Activated naive CD4-positive, alpha-beta T cell treated with anti-CD3 and anti-CD28 coated beads, Interleukin-2, amount 50 U/mL, for 72 hours (primary cell): ENCODE measurements at regions not wholly inside any gene's neighbourhood (a gene's known extent, or its start where the extent isn't known, plus 50 kb on each side); places are given as distances from the start of the nearest gene placed in this dataset.

Experiments
- ATAC-seq, 2 donors: fragments of 150-1000 bp; cut with Tn5 transposase; 2 replicates each; pipeline ENCODE4 v1.10.0; 2021; ENCODE audit warnings: mild to moderate bottlenecking in 2 of 2, moderate library complexity in 2 of 2
- DNase-seq, 2 donors: peaks; one replicate each; pipeline ENCODE4 v3.0.0; 2021 to 2022; ENCODE audit warnings: low spot score in 2 of 2
- H3K27ac Mint-ChIP-seq, 2 donors: one replicate each; pipeline ENCODE4 v1.8.0; 2022; ENCODE audit warnings: mild to moderate bottlenecking in 2 of 2, mixed read lengths in 2 of 2
- H3K36me3 Mint-ChIP-seq, 2 donors: one replicate each; pipeline ENCODE4 v1.8.0; 2022; ENCODE audit warnings: mixed read lengths in 2 of 2
- H3K9me3 Mint-ChIP-seq, 2 donors: one replicate each; pipeline ENCODE4 v1.8.0; 2022; ENCODE audit warnings: mixed read lengths in 2 of 2

- no peak for DNase-seq
- Mint-ChIP-seq H3K9me3 (no peaks in the 10 kb centered on the region), H3K27ac (no peak overlapping the region), H3K36me3 (no peaks in the 10 kb centered on the region)
- no peak for ATAC-seq
Observed at GRCh38 chr22:48256041-48256739, 1493.7 kb downstream of the TBC1D22A start.

- no peak for ATAC-seq
- no peaks in the 10 kb centered on the region for H3K9me3 Mint-ChIP-seq
- no peaks in the 10 kb centered on the region for H3K36me3 Mint-ChIP-seq
- no peak for DNase-seq
- H3K27ac Mint-ChIP-seq = no peak overlapping the region
Observed at GRCh38 chr22:48254311-48254873, 1491.9 kb downstream of the TBC1D22A start.

DNA sequence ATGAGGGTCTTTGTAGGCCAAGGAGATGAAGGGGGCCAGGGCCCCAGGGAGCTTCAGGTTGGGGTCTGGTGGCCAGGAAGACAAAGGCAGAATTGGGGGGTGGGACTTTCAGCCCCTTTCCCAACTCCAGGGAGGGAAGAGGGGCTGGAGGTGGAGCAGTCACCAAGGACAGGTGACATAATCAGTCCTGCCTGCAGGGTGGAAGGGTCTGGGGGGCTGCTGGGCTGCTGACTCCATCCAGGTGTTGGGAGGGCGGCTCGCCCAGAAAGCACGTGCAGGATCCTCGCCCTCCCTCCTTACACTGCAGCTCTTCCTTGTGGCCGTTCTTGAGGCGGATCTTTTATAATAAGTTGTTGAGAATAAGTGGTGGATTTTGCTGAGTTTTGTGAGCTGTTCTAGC, 1491.1 kb downstream of the TBC1D22A start:
- DNase-seq (no peak), ATAC-seq (no peak)
- H3K27ac Mint-ChIP-seq = no peak overlapping the region
- H3K36me3 Mint-ChIP-seq = no peaks in the 10 kb centered on the region
- H3K9me3 Mint-ChIP-seq = no peaks in the 10 kb centered on the region

- H3K27ac Mint-ChIP-seq = no peak overlapping the region
- no peaks in the 10 kb centered on the region for H3K36me3 Mint-ChIP-seq
- no peak for DNase-seq
- no peaks in the 10 kb centered on the region for H3K9me3 Mint-ChIP-seq
- no peak for ATAC-seq
Observed at GRCh38 chr22:48253136-48253535, 1490.7 kb downstream of the TBC1D22A start.

- DNase-seq (no peak), ATAC-seq (no peak)
- Mint-ChIP-seq H3K36me3 (no peaks in the 10 kb centered on the region), H3K9me3 (no peaks in the 10 kb centered on the region), H3K27ac (peak overlapping the region in 1 of 2 donors; percentile 78)
Observed at GRCh38 chr22:48251629-48252028, 1489.2 kb downstream of the TBC1D22A start.

DNA sequence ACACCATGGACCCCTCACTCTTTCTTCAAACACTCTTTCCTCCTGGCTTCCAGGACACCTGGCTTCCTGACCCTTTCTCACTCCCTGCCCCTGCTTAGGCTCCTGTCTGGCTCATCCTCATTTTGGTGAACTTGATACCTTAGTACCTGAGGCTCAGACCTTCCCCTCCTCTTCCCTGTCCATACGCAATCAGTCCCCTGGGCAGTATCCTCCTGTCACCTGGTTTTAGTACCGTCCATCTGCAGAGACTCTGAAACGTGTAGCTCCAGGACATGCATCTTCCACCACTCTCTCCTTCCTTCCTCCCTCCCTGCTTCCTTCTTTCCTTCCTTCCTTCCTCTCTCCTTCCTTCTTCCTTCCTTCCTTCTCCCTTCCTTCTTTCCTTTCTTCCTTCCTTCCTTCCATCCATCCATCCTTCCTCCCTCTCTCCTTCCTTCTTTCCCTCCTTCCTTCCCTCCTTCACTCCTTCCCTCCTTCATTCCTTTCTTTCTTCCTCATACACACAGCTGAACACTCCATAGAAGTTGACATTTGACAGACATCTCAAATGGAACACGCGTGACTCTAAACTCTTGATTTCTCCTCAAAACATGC, 1488.6 kb downstream of the TBC1D22A start:
- Mint-ChIP-seq H3K36me3 (no peaks in the 10 kb centered on the region), H3K9me3 (no peaks in the 10 kb centered on the region), H3K27ac (no peak overlapping the region)
- no peak for ATAC-seq
- no peak for DNase-seq

GRCh38 chr22:48250286-48250895, 1487.9 kb downstream of the TBC1D22A start:
- DNase-seq (no peak), ATAC-seq (no peak)
- no peaks in the 10 kb centered on the region for H3K36me3 Mint-ChIP-seq
- no peaks in the 10 kb centered on the region for H3K9me3 Mint-ChIP-seq
- no peak overlapping the region for H3K27ac Mint-ChIP-seq

DNA sequence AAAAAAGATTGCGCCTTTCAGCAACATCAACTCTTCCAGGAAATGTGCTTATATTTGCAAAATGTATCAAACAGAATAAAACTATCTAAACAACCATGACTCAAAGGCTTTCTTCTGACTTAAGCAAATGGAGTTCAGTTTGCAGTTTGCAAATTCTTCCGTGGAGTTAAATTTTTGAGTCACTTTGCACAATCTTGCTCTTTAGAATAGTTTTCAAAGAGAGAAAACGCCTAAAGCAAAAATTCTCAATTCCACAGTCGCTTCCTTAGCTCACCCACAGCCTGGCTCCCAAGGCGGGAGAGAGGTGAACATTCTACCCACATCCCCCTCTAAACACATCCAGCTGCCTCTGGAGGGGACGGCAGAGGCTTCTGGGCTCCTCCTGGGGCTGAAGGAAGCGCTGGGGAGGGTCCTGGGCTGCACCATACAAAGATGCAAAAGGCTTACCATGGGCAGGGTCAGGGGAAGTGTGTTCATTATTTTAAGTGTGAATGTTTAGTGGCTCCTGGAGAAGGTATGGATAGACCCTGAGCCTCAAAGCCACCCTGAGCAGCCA, 1487.3 kb downstream of the TBC1D22A start:
- H3K27ac Mint-ChIP-seq = no peak overlapping the region
- ATAC-seq (no peak), DNase-seq (no peak)
- H3K9me3 Mint-ChIP-seq = no peaks in the 10 kb centered on the region
- no peaks in the 10 kb centered on the region for H3K36me3 Mint-ChIP-seq

GRCh38 chr22:48248901-48249455, 1486.5 kb downstream of the TBC1D22A start:
- ATAC-seq (no peak), DNase-seq (no peak)
- Mint-ChIP-seq H3K36me3 (no peaks in the 10 kb centered on the region), H3K27ac (no peak overlapping the region), H3K9me3 (no peaks in the 10 kb centered on the region)

DNA sequence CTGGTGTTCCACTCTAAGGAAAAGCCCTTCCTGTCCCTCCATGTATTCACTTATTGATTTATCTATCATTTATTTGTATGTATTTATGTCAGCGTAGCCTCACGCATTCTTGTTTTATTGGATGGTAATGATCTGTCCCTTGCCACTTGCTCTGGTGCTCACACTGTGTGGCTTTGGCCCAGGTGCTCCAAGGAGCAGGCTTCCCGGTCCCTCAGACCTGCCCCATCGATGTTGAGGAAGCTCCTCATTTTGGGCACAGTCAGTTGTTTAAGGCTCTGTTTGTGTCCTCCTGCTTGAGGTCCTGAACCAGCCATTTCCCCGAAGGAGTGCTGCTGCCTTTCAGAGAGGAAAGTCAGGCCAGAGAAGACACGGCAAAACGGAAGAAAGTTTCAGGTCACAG, 1485.4 kb downstream of the TBC1D22A start:
- peaks cover 0 to 3% of the 10 kb centered on the region in 2 donors for H3K9me3 Mint-ChIP-seq
- no peak for ATAC-seq
- DNase-seq = no peak

GRCh38 chr22:48245196-48245485, 1482.7 kb downstream of the TBC1D22A start:
- Mint-ChIP-seq H3K36me3 (no peaks in the 10 kb centered on the region), H3K27ac (no peak overlapping the region), H3K9me3 (peaks cover 0 to 3% of the 10 kb centered on the region in 2 donors)
- ATAC-seq (no peak), DNase-seq (no peak)

More for the DNA sequence above, 1485.4 kb downstream of the TBC1D22A start:
- H3K27ac Mint-ChIP-seq = no peak overlapping the region
- H3K36me3 Mint-ChIP-seq = no peaks in the 10 kb centered on the region

DNA sequence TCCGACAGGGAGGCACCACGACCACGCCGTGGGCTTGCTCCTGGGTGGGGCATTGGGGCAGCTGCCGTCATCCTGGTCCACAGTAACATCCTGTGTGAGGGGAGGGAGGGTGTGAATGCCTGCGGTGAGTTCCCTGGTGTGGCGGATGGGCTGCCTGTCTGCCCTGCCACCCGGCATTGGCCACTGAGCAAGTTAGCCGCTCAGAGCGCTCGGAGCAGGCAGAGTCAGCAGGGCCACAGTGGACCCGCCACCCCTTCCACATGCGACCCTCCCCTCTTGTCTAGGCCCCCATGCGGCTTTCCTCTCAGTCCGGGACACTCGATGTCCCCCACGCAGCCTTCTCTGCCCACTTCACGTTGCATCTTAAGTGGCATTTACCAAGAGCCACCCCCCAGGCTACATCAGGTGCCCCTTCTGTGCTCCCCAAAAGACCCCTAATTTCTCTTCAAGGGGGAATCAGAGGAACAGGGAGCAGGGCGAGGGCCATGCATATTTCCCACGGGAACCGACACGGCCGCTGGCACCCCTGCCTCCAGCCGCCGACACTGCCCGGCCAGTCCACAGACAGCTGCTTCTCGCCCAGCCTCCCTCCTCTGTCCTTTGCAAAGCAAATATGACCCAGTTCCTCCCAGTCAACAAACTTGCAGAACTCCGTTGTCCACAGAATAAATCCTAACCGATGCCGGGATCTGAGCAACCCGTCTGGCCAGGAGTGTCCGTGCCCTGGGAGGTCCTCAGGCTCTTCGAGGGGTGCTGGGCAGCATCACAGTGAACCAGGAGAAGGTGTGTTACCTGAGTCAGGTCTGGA, 1482.1 kb downstream of the TBC1D22A start:
- Mint-ChIP-seq H3K36me3 (no peaks in the 10 kb centered on the region), H3K27ac (no peak overlapping the region), H3K9me3 (peaks cover 0 to 3% of the 10 kb centered on the region in 2 donors)
- ATAC-seq (no peak), DNase-seq (no peak)

GRCh38 chr22:48242461-48242864, 1480.0 kb downstream of the TBC1D22A start:
- ATAC-seq (no peak), DNase-seq (no peak)
- H3K36me3 Mint-ChIP-seq = no peaks in the 10 kb centered on the region
- peaks cover 0 to 3% of the 10 kb centered on the region in 2 donors for H3K9me3 Mint-ChIP-seq
- no peak overlapping the region for H3K27ac Mint-ChIP-seq

DNA sequence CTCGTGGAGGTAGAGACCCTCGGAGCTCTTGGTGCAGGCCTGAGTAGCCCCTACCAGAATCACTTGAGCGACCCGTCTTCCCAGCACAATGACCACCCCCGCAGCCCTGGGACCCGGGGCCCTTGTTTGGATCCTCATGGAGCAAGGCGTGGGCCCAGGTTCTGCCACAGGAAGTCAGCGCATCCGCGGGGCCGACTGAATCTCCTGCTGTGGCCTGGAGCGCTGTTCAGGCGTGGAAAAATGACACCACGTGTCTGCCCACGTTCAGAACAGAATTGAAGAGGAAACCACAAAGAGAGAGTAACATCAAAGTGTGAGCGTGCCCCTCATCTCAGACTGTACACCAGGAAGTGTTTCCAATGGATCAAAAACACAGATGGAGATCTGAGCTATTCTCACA, 1479.2 kb downstream of the TBC1D22A start:
- H3K36me3 Mint-ChIP-seq = no peaks in the 10 kb centered on the region
- peaks cover 0 to 3% of the 10 kb centered on the region in 2 donors for H3K9me3 Mint-ChIP-seq
- no peak overlapping the region for H3K27ac Mint-ChIP-seq
- DNase-seq = no peak
- ATAC-seq = no peak

- no peak for DNase-seq
- Mint-ChIP-seq H3K36me3 (no peaks in the 10 kb centered on the region), H3K27ac (no peak overlapping the region), H3K9me3 (peaks cover 0 to 3% of the 10 kb centered on the region in 2 donors)
- no peak for ATAC-seq
Observed at GRCh38 chr22:48240935-48241230, 1478.4 kb downstream of the TBC1D22A start.

DNA sequence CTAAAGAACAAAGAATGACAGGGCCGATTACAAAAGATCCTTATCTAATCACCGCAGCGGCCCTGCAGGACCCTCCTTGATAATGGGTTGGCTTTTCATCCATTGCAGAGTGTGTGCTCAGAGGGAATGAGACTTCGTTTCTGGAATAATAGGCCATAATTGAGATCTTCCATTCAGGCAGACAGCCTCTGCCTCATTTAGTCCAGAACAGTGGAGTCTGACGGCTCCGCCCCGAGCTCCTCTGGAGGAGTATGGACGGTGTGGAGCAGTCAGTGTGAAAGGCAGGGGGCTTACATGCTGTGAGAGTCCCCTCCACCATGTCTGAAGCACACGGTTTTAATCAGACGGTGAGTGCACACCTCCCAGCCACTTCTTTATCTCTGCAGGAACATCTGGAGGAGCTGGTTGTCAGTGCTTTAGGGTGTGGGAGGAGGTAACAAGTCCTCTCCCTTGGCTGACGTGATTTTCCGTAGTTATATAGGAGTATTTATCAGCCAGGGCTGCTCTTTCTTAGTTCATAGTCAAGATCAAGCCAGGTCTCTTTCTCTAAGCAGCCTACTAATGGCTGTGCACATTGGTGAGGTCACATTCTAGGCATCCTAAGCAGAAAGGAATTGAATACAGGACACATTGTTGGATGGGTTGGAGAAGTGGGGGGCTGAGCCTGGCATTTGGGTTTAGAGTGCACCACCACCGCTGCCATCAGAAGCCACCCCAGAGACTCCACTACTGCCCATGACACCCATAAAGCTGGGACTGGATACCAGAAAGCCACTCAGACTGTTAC, 1477.9 kb downstream of the TBC1D22A start:
- no peaks in the 10 kb centered on the region for H3K36me3 Mint-ChIP-seq

More for the DNA sequence above, 1477.9 kb downstream of the TBC1D22A start:
- DNase-seq = no peak
- ATAC-seq = no peak
- H3K27ac Mint-ChIP-seq = no peak overlapping the region
- peaks cover under 1 to 3% of the 10 kb centered on the region in 2 donors for H3K9me3 Mint-ChIP-seq
